ENCODE measurements at regions not wholly inside any gene's neighbourhood (a gene's known extent, or its start where the extent isn't known, plus 50 kb on each side); places are given as distances from the start of the nearest gene placed in this dataset.

- DNase-seq, result no peak
Observed at GRCh38 chr10:113219446-113219845, 269.4 kb downstream of the TCF7L2 start.

GRCh38 chr10:113221756-113222168 is 271.7 kb downstream of the TCF7L2 start:
- no peak for DNase-seq

GRCh38 chr10:113222207-113222606 is 272.2 kb downstream of the TCF7L2 start:
- no peak for DNase-seq

GRCh38 chr10:113225364-113225763 is 275.3 kb downstream of the TCF7L2 start:
- no peak for DNase-seq

- DNase-seq, result no peak
Observed at GRCh38 chr10:113225903-113226302, 275.9 kb downstream of the TCF7L2 start.

GRCh38 chr10:113226399-113226798 is 276.4 kb downstream of the TCF7L2 start:
- DNase-seq, result no peak

- DNase-seq, result no peak
Observed at GRCh38 chr10:113226831-113227445, 276.9 kb downstream of the TCF7L2 start.

- no peak for DNase-seq
Observed at GRCh38 chr10:113228530-113228929, 278.5 kb downstream of the TCF7L2 start.

- DNase-seq, result no peak
Observed at GRCh38 chr10:113230011-113230610, 280.1 kb downstream of the TCF7L2 start.

GRCh38 chr10:113232928-113233511 is 283.0 kb downstream of the TCF7L2 start:
- DNase-seq, result no peak

GRCh38 chr10:113234481-113234880 is 284.4 kb downstream of the TCF7L2 start:
- DNase-seq, result no peak

GRCh38 chr10:113235508-113235907 is 285.5 kb downstream of the TCF7L2 start:
- no peak for DNase-seq

GRCh38 chr10:113236998-113237397 is 287.0 kb downstream of the TCF7L2 start:
- DNase-seq, result no peak

GRCh38 chr10:113239566-113240350 is 289.7 kb downstream of the TCF7L2 start:
- DNase-seq, result no peak

- DNase-seq, result no peak
Observed at GRCh38 chr10:113240736-113241135, 290.7 kb downstream of the TCF7L2 start.

GRCh38 chr10:113241599-113242360 is 291.7 kb downstream of the TCF7L2 start:
- DNase-seq, result no peak

- no peak for DNase-seq
Observed at GRCh38 chr10:113243311-113243710, 293.3 kb downstream of the TCF7L2 start.

GRCh38 chr10:113244750-113245149 is 294.7 kb downstream of the TCF7L2 start:
- no peak for DNase-seq

- DNase-seq, result no peak
Observed at GRCh38 chr10:113245286-113245685, 295.2 kb downstream of the TCF7L2 start.

GRCh38 chr10:113247050-113247449 is 297.0 kb downstream of the TCF7L2 start:
- no peak for DNase-seq

GRCh38 chr10:113252650-113253618 is 299.9 kb upstream of the HABP2 start:
- no peak for DNase-seq
